Osteoblast (primary cell): ENCODE measurements at regions not wholly inside any gene's neighbourhood (a gene's known extent, or its start where the extent isn't known, plus 50 kb on each side); places are given as distances from the start of the nearest gene placed in this dataset.
A peak's percentile ranks its signal among the peaks of the same experiment; 100 is the strongest.
"Not testable (repeated sequence)": the region's sequence is repeated elsewhere in the genome, so short reads cannot be mapped to it uniquely, and the experiment has no call there.

Experiments used
- DNase-seq: peaks from one replicate; pipeline ENCODE4 v3.0.0; 2011; ENCODE audit warnings: low spot score, mixed read lengths; ENCODE audit not compliant: insufficient read length; ENCODE audit errors: missing footprints
- H2AFZ ChIP-seq: 2 replicates; pipeline ENCODE4 v1.6.0; 2011; ENCODE audit warnings: mild to moderate bottlenecking, low read length
- H3K27ac ChIP-seq: 2 replicates; pipeline ENCODE4 v1.5.1; 2011; ENCODE audit warnings: mild to moderate bottlenecking, low read depth, low read length, moderate library complexity
- H3K27me3 ChIP-seq: 2 replicates; pipeline ENCODE4 v1.6.0; 2012; ENCODE audit warnings: mild to moderate bottlenecking, control low read depth, inconsistent platforms, low read length, moderate library complexity; ENCODE audit not compliant: insufficient read depth
- H3K36me3 ChIP-seq: 2 replicates; pipeline ENCODE4 v1.5.1; 2011; ENCODE audit warnings: mild to moderate bottlenecking, low read length, control low read depth, moderate library complexity; ENCODE audit not compliant: insufficient read depth
- H3K4me1 ChIP-seq: 2 replicates; pipeline ENCODE4 v1.5.1; 2011; ENCODE audit warnings: mild to moderate bottlenecking, low read length, control low read depth, moderate library complexity; ENCODE audit not compliant: insufficient read depth
- H3K4me2 ChIP-seq: 2 replicates; pipeline ENCODE4 v1.6.0; 2011; ENCODE audit warnings: mild to moderate bottlenecking, low read length; ENCODE audit not compliant: insufficient read depth
- H3K4me3 ChIP-seq: fragments of 200-600 bp; sonication (generic); 3 replicates; pipeline ENCODE4 v1.5.1; 2012; ENCODE audit warnings: mild to moderate bottlenecking, low read length, inconsistent platforms; ENCODE audit not compliant: insufficient read depth
- H3K79me2 ChIP-seq: 2 replicates; pipeline ENCODE4 v1.6.0; 2012; ENCODE audit warnings: mild to moderate bottlenecking, low read length, control low read depth, inconsistent platforms; ENCODE audit not compliant: insufficient read depth
- H3K9me3 ChIP-seq: 2 replicates; pipeline ENCODE4 v1.5.1; 2011; ENCODE audit warnings: low read depth, low read length, control low read depth
- H4K20me1 ChIP-seq: 2 replicates; pipeline ENCODE4 v1.6.0; 2012; ENCODE audit warnings: mild to moderate bottlenecking, low read length, control low read depth; ENCODE audit not compliant: insufficient read depth
- CTCF ChIP-seq: IDR thresholded peaks from 2 replicates; pipeline ENCODE4 v1.5.1; 2011; ENCODE audit warnings: mild to moderate bottlenecking, low read depth, low read length, moderate library complexity; ENCODE audit errors: extremely low read depth

GRCh38 chr17:62219221-62219899 lies 154.3 kb upstream of the MED13 start:
- Histone ChIP-seq H3K4me2 (no peak overlapping the region), H4K20me1 (no peaks in the 10 kb centered on the region), H3K27me3 (no peaks in the 10 kb centered on the region), H2AFZ (no peak overlapping the region), H3K4me3 (no peak overlapping the region), H3K4me1 (no peaks in the 10 kb centered on the region), H3K27ac (no peak overlapping the region), H3K9me3 (no peaks in the 10 kb centered on the region), H3K79me2 (no peaks in the 10 kb centered on the region), H3K36me3 (no peaks in the 10 kb centered on the region)
- DNase-seq: peak; percentile 17
- no peak for TF ChIP-seq CTCF

GRCh38 chr17:62216847-62217246 lies 151.8 kb upstream of the MED13 start:
- H3K4me2 ChIP-seq: no peak overlapping the region
- no peak overlapping the region for H3K27ac ChIP-seq
- H3K27me3 ChIP-seq: peaks cover 4% of the 10 kb centered on the region
- no peaks in the 10 kb centered on the region for H3K79me2 ChIP-seq
- H3K36me3 ChIP-seq: no peaks in the 10 kb centered on the region
- H3K4me1 ChIP-seq: no peaks in the 10 kb centered on the region
- no peak overlapping the region for H2AFZ ChIP-seq
- no peak overlapping the region for H3K4me3 ChIP-seq
- DNase-seq: no peak
- no peak for TF ChIP-seq CTCF
- H3K9me3 ChIP-seq: no peaks in the 10 kb centered on the region
- H4K20me1 ChIP-seq: no peaks in the 10 kb centered on the region

DNA sequence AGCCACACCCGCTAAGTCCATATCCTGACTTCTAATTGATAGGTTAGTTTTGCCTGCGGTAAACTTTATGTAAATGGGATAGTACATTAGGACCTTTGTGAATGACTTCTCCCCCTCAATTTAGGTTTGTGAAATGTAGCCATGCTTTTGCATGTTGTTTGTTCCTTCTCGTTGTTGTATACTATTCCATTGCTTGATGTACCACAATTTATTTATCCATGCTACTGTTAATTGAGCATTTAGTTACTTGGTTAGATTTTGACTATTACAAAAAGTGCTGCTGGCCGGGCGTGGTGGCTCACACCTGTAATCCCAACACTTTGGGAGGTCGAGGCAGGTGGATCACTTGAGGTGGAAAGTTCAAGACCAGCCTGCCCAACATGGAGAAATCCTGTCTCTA lies 150.8 kb upstream of the MED13 start:
- not testable (repeated sequence) for H2AFZ ChIP-seq, H3K4me3 ChIP-seq, H3K36me3 ChIP-seq, H3K79me2 ChIP-seq, H3K27me3 ChIP-seq, H3K27ac ChIP-seq, H3K4me2 ChIP-seq, H3K9me3 ChIP-seq, H3K4me1 ChIP-seq, H4K20me1 ChIP-seq
- DNase-seq: peak; percentile 17

DNA sequence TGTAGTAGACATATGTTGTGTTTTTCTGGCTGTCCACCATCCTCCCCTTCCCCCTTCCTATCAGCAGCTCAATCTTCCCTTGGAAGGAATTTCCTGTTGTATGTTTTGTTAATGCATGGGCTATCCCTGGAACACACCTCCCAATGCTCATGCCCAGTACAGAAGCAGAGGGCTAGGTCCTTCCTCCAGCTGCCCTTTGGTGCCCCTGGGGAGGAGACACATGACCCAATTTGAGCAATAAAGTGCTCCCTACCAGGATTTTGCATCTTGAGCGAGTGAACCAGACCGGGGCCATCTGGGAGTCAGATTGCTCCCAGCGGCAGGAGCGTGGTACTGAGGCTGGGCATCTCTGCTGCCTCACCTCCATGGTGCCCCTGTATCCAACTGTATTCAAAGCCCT lies 141.5 kb upstream of the MED13 start:
- Histone ChIP-seq H3K27me3 (no peaks in the 10 kb centered on the region), H3K4me1 (no peaks in the 10 kb centered on the region), H3K9me3 (no peaks in the 10 kb centered on the region), H3K4me3 (no peak overlapping the region), H3K4me2 (no peak overlapping the region), H4K20me1 (no peaks in the 10 kb centered on the region), H3K36me3 (no peaks in the 10 kb centered on the region), H2AFZ (no peak overlapping the region), H3K27ac (no peak overlapping the region), H3K79me2 (no peaks in the 10 kb centered on the region)
- TF ChIP-seq CTCF: no peak
- DNase-seq: no peak

- not testable (repeated sequence) for H2AFZ ChIP-seq, H3K79me2 ChIP-seq, H3K4me3 ChIP-seq, H3K4me2 ChIP-seq, H3K4me1 ChIP-seq, H3K27ac ChIP-seq, H3K9me3 ChIP-seq, H4K20me1 ChIP-seq, H3K27me3 ChIP-seq, H3K36me3 ChIP-seq, DNase-seq
These were observed 132.1 kb upstream of the MED13 start for GRCh38 chr17:62197156-62197555.

GRCh38 chr17:62196587-62196986 lies 131.5 kb upstream of the MED13 start:
- not testable (repeated sequence) for H3K27me3 ChIP-seq, H3K27ac ChIP-seq, H2AFZ ChIP-seq, DNase-seq, H3K9me3 ChIP-seq, H3K4me2 ChIP-seq, H3K79me2 ChIP-seq, H3K4me3 ChIP-seq, H3K4me1 ChIP-seq, H3K36me3 ChIP-seq, H4K20me1 ChIP-seq
